GM12878 (cell line): ENCODE measurements at regions not wholly inside any gene's neighbourhood (a gene's known extent, or its start where the extent isn't known, plus 50 kb on each side); places are given as distances from the start of the nearest gene placed in this dataset.

ENCODE experiments used
- ATAC-seq: fragments of 200-7000 bp; cut with Tn5 transposase; 3 replicates; pipeline ENCODE4 v1.9.1; 2020; ENCODE audit warnings: mild to moderate bottlenecking, moderate library complexity
- BruUV-seq: library from RNA; stranded (reverse); fragments of 400-500 nt; replicated peaks from 2 replicates; lab custom pipeline; 2021; lab: Mats Ljungman, UMichigan
- CTCF ChIA-PET: fragments of 300-600 bp; sonication (Branson Sonifier 250); formaldehyde crosslinking; extraction: SDS; loops from one replicate; lab custom pipeline; 2021; ENCODE audit warnings: inconsistent platforms; lab: Yijun Ruan, JAX
- POLR2A ChIA-PET: fragments of 350-600 bp; formaldehyde crosslinking; extraction: SDS; loops from one replicate; lab custom pipeline; 2021; ENCODE audit warnings: inconsistent platforms; lab: Charles Lee
- RAD21 ChIA-PET: fragments of 300-600 bp; sonication (Branson Sonifier 250); formaldehyde crosslinking; loops from one replicate; lab custom pipeline; 2023; ENCODE audit warnings: antibody characterized with exemption; ENCODE audit not compliant: unreplicated experiment; lab: Charles Lee
- SMC1A ChIA-PET: fragments of 300-600 bp; sonication (Branson Sonifier 250); formaldehyde crosslinking; loops from one replicate; lab custom pipeline; 2023; ENCODE audit not compliant: unreplicated experiment, uncharacterized antibody; lab: Charles Lee
- DNase-seq: peaks from one replicate; pipeline ENCODE4 v3.0.0-alpha.2; 2011; ENCODE audit warnings: low read depth, low spot score
- FAIRE-seq: peaks from 3 replicates; lab custom pipeline; 2011; peaks lifted over from hg19 to GRCh38; lab: Jason Lieb, UNC
- H2AFZ ChIP-seq: 2 replicates; pipeline ENCODE4 v1.6.0; 2011; ENCODE audit warnings: low read depth, low read length, control low read depth; ENCODE audit not compliant: control insufficient read depth
- H3K27ac ChIP-seq: 2 replicates; pipeline ENCODE4 v1.5.1; 2011; ENCODE audit warnings: control low read depth; ENCODE audit not compliant: control insufficient read depth, insufficient read depth
- H3K27me3 ChIP-seq, 2 experiments: replicated peaks in 1 of 2; 2 replicates each; pipeline versions ENCODE4 v1.6.0 to v1.6.1; 2011; ENCODE audit warnings: low read length in 1 of 2; ENCODE audit not compliant: control insufficient read depth in 2 of 2, insufficient read depth in 2 of 2
- H3K36me3 ChIP-seq, 2 experiments: 2 replicates each; pipeline ENCODE4 v1.5.1; 2011; ENCODE audit warnings: low read length in 1 of 2; ENCODE audit not compliant: control insufficient read depth in 2 of 2, insufficient read depth in 2 of 2
- H3K4me1 ChIP-seq: 2 replicates; pipeline ENCODE4 v1.6.1; 2011; ENCODE audit warnings: mild to moderate bottlenecking, low read length, moderate library complexity, mixed read lengths; ENCODE audit not compliant: control insufficient read depth, insufficient read depth
- H3K4me2 ChIP-seq: 2 replicates; pipeline ENCODE4 v1.6.0; 2011; ENCODE audit warnings: control low read depth; ENCODE audit not compliant: control insufficient read depth, insufficient read depth
- H3K4me3 ChIP-seq: fragments of 200-600 bp; sonication (generic); 2 replicates; pipeline ENCODE4 v1.5.1; 2016
- H3K79me2 ChIP-seq: 2 replicates; pipeline ENCODE4 v1.6.0; 2011; ENCODE audit warnings: low read length; ENCODE audit not compliant: control insufficient read depth, insufficient read depth
- H3K9ac ChIP-seq: 2 replicates; pipeline ENCODE4 v1.8.0; 2011; ENCODE audit warnings: low read length, control low read depth, mixed read lengths; ENCODE audit not compliant: control insufficient read depth, insufficient read depth
- H3K9me3 ChIP-seq: replicated peaks from 3 replicates; pipeline ENCODE4 v1.5.1; 2011; ENCODE audit warnings: mild to moderate bottlenecking, low read length; ENCODE audit not compliant: control insufficient read depth, insufficient read depth
- H4K20me1 ChIP-seq: 2 replicates; pipeline ENCODE4 v1.6.0; 2011; ENCODE audit not compliant: control insufficient read depth, insufficient read depth
- BRCA1 ChIP-seq: IDR thresholded peaks from 2 replicates; pipeline ENCODE4 v1.6.1; 2011; ENCODE audit warnings: low read depth, low read length, improper control_type of control experiment
- CTCF ChIP-seq, 3 experiments: IDR thresholded peaks in 2 of 3; conservative IDR thresholded peaks in 1 of 3; 2 replicates each; pipeline ENCODE4 v1.5.1; 2011; ENCODE audit warnings: low read depth in 3 of 3, low read length in 3 of 3, mild to moderate bottlenecking in 3 of 3, control low read depth in 2 of 3, moderate library complexity in 2 of 3, inconsistent platforms in 1 of 3, mixed read lengths in 1 of 3; ENCODE audit not compliant: control insufficient read depth in 2 of 3, insufficient read depth in 1 of 3; ENCODE audit errors: extremely low read depth in 1 of 3
- EGR1 ChIP-seq, 2 experiments: IDR thresholded peaks; 1 replicate in 1 of 2; 2 replicates in 1 of 2; pipeline ENCODE4 v1.6.1; 2011 to 2012; ENCODE audit warnings: low read depth in 2 of 2, low read length in 2 of 2, borderline replicate concordance in 1 of 2, mild to moderate bottlenecking in 1 of 2, moderate library complexity in 1 of 2
- FOXK2 ChIP-seq: fragments of 450-650 bp; IDR thresholded peaks from 2 replicates; pipeline ENCODE4 v1.6.1; 2017; ENCODE audit warnings: mild to moderate bottlenecking, moderate library complexity
- KDM1A ChIP-seq: fragments of 200-600 bp; sonication (generic); IDR thresholded peaks from 2 replicates; pipeline ENCODE4 v1.6.1; 2016; ENCODE audit warnings: borderline replicate concordance
- MAX ChIP-seq: IDR thresholded peaks from 2 replicates; pipeline ENCODE4 v1.6.1; 2012; ENCODE audit warnings: low read depth, low read length, improper control_type of control experiment
- NFYB ChIP-seq: IDR thresholded peaks from 2 replicates; pipeline ENCODE4 v1.6.1; 2011; ENCODE audit warnings: low read depth, mild to moderate bottlenecking, low read length, improper control_type of control experiment, moderate library complexity; ENCODE audit not compliant: insufficient read depth
- PRDM15 ChIP-seq: fragments of 450-650 bp; formaldehyde crosslinking; IDR thresholded peaks from 2 replicates; pipeline ENCODE4 v1.4.0; 2020; ENCODE audit warnings: mild to moderate bottlenecking, moderate library complexity
- RAD51 ChIP-seq: fragments of 450-650 bp; IDR thresholded peaks from 2 replicates; pipeline ENCODE4 v1.6.1; 2016; ENCODE audit warnings: moderate library complexity, mild to moderate bottlenecking, inconsistent platforms
- SIN3A ChIP-seq: IDR thresholded peaks from 2 replicates; pipeline ENCODE4 v1.6.1; 2012; ENCODE audit warnings: low read depth, low read length, improper control_type of control experiment
- SIX5 ChIP-seq: IDR thresholded peaks from 2 replicates; pipeline ENCODE4 v1.6.1; 2011; ENCODE audit warnings: mild to moderate bottlenecking, low read depth, low read length, moderate library complexity; ENCODE audit not compliant: severe bottlenecking
- SPI1 ChIP-seq: IDR thresholded peaks from 2 replicates; pipeline ENCODE4 v1.6.1; 2011; ENCODE audit warnings: low read depth, mild to moderate bottlenecking, low read length, moderate library complexity, borderline replicate concordance; ENCODE audit not compliant: insufficient read depth
- TAF1 ChIP-seq: IDR thresholded peaks from 2 replicates; pipeline ENCODE4 v1.6.1; 2011; ENCODE audit warnings: mild to moderate bottlenecking, low read depth, low read length, borderline replicate concordance
- TCF3 ChIP-seq: IDR thresholded peaks from 2 replicates; pipeline ENCODE4 v1.6.1; 2012; ENCODE audit warnings: low read depth, mild to moderate bottlenecking, low read length, borderline replicate concordance; ENCODE audit not compliant: insufficient read depth
- TCF7 ChIP-seq: IDR thresholded peaks from 2 replicates; pipeline ENCODE4 v1.6.1; 2014; ENCODE audit warnings: antibody characterized with exemption, borderline replicate concordance
- WRNIP1 ChIP-seq: IDR thresholded peaks from 2 replicates; pipeline ENCODE4 v1.6.1; 2011; ENCODE audit warnings: low read depth, low read length, improper control_type of control experiment, borderline replicate concordance
- YBX1 ChIP-seq: fragments of 450-650 bp; IDR thresholded peaks from 2 replicates; pipeline ENCODE4 v1.6.1; 2016; ENCODE audit warnings: antibody characterized with exemption
- ZNF217 ChIP-seq: fragments of 450-650 bp; IDR thresholded peaks from 2 replicates; pipeline ENCODE4 v1.6.1; 2017; ENCODE audit warnings: antibody characterized with exemption, mild to moderate bottlenecking
- WGBS: methylation state at CpG from one replicate; pipeline ENCODE4 v1.1.6; 2016; ENCODE audit warnings: low lambda C conversion rate; ENCODE audit not compliant: insufficient replicate concordance, insufficient coverage; ENCODE audit errors: missing lambda C conversion rate; 5-methylcytosine and 5-hydroxymethylcytosine counted together
- in situ Hi-C: fragments of 300-500 bp; cut with MboI; formaldehyde crosslinking; loops from 9 replicates; pipeline ENCODE4 v1.14.3; 2018; ENCODE audit warnings: mixed read lengths
- intact Hi-C: fragments of 100-400 bp; cut with micrococcal nuclease; formaldehyde crosslinking; loops from one replicate; pipeline ENCODE4 v1.14.2; 2022; ENCODE audit not compliant: unreplicated experiment

GRCh38 chr5:105218018-105218417 lies 1655.4 kb upstream of the NUDT12 start:
- H3K4me2 ChIP-seq, result no peak overlapping the region
- H3K27ac ChIP-seq, result no peak overlapping the region
- H3K4me1 ChIP-seq, result no peaks in the 10 kb centered on the region
- H3K4me3 ChIP-seq, result no peak overlapping the region
- H3K9ac ChIP-seq, result no peak overlapping the region
- SMC1A ChIA-PET, result no interaction called here
- FAIRE-seq (no peak), ATAC-seq (no peak), DNase-seq (no peak)
- RAD21 ChIA-PET, result no interaction called here
- no peaks in the 10 kb centered on the region for H3K36me3 ChIP-seq
- POLR2A ChIA-PET, result no interaction called here
- BruUV-seq, result no TSS peak
- H4K20me1 ChIP-seq, result no peaks in the 10 kb centered on the region
- in situ Hi-C loops, result no loop called here
- intact Hi-C loops, result no loop called here
- CTCF ChIA-PET, result no interaction called here
- no peaks in the 10 kb centered on the region for H3K9me3 ChIP-seq
- H2AFZ ChIP-seq, result no peak overlapping the region
- H3K79me2 ChIP-seq, result no peaks in the 10 kb centered on the region
- no peaks in the 10 kb centered on the region for H3K27me3 ChIP-seq
- 0% methylated on average over 1 of the region's 1 CpG for WGBS
- no peak for TF ChIP-seq EGR1 (IDR thresholded peaks at IDR 0.05; ENCODE audit: borderline replicate concordance in 1 of 2, low read depth in 2 of 2, low read length in 2 of 2)
- no peak for TF ChIP-seq TCF3
- no peak for TF ChIP-seq CTCF (IDR thresholded peaks at IDR 0.05 in 2 of 3, conservative IDR thresholded peaks at IDR 0.05 in 1 of 3; ENCODE audit: control insufficient read depth in 2 of 3, extremely low read depth in 1 of 3, insufficient read depth in 1 of 3, low read depth in 3 of 3, low read length in 3 of 3)
- TF ChIP-seq SIX5, result no peak
- no peak for TF ChIP-seq PRDM15 (CRISPR knock-in tag)
- no peak for TF ChIP-seq ZNF217
- TF ChIP-seq RAD51, result no peak
- no peak for TF ChIP-seq BRCA1
- no peak for TF ChIP-seq TAF1
- no peak for TF ChIP-seq NFYB
- TF ChIP-seq SIN3A, result no peak
- no peak for TF ChIP-seq YBX1
- TF ChIP-seq MAX, result no peak
- no peak for TF ChIP-seq TCF7
- no peak for TF ChIP-seq SPI1
- no peak for TF ChIP-seq KDM1A
- TF ChIP-seq WRNIP1, result no peak
- TF ChIP-seq FOXK2, result no peak
